Lower leg skin (tissue), 3 donors: ENCODE measurements at regions not wholly inside any gene's neighbourhood (a gene's known extent, or its start where the extent isn't known, plus 50 kb on each side); places are given as distances from the start of the nearest gene placed in this dataset.

Experiments used
- POLR2A ChIP-seq, 2 donors: fragments of 450-650 bp; IDR thresholded peaks; one replicate each; pipeline ENCODE4 v1.6.1; 2016 to 2017; ENCODE audit warnings: antibody characterized with exemption in 2 of 2, mild to moderate bottlenecking in 1 of 2, moderate library complexity in 1 of 2
- TF ChIP-seq, protein P1 (sequence below), 3 donors: fragments of 450-650 bp; IDR thresholded peaks; one replicate each; pipeline ENCODE4 v1.5.1; 2016; ENCODE audit warnings: antibody characterized with exemption in 3 of 3, mild to moderate bottlenecking in 3 of 3, moderate library complexity in 2 of 3

DNA sequence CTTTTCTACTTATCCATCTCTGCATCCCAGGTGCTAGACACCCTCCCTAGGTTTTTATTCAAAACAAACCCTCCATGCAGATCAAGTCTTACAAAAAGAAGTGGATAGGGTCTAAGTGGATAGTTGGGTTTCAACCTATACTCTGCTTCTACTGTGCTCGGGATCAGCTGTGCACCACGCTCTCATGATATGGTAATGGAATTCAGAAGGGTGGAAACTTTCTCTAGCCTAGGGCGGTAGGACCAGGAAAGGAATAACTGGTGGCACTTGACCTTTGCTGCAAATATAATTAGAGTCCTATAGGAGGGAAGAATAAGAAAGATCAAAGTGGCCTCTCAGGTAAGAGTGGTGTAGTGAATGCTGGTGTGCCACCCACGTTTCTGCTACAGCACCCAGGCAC, 272.9 kb downstream of the GPD2 start:
- TF ChIP-seq, protein P1, sequence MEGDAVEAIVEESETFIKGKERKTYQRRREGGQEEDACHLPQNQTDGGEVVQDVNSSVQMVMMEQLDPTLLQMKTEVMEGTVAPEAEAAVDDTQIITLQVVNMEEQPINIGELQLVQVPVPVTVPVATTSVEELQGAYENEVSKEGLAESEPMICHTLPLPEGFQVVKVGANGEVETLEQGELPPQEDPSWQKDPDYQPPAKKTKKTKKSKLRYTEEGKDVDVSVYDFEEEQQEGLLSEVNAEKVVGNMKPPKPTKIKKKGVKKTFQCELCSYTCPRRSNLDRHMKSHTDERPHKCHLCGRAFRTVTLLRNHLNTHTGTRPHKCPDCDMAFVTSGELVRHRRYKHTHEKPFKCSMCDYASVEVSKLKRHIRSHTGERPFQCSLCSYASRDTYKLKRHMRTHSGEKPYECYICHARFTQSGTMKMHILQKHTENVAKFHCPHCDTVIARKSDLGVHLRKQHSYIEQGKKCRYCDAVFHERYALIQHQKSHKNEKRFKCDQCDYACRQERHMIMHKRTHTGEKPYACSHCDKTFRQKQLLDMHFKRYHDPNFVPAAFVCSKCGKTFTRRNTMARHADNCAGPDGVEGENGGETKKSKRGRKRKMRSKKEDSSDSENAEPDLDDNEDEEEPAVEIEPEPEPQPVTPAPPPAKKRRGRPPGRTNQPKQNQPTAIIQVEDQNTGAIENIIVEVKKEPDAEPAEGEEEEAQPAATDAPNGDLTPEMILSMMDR (IDR thresholded peaks at IDR 0.05) = no peak
- TF ChIP-seq POLR2A (IDR thresholded peaks at IDR 0.05) = no peak
